GM21381 (cell line): ENCODE measurements at regions not wholly inside any gene's neighbourhood (a gene's known extent, or its start where the extent isn't known, plus 50 kb on each side); places are given as distances from the start of the nearest gene placed in this dataset.
"Not testable (repeated sequence)": the region's sequence is repeated elsewhere in the genome, so short reads cannot be mapped to it uniquely, and the experiment has no call there.

Experiments
- ATAC-seq: cut with Tn5 transposase; IDR thresholded peaks from one replicate; pipeline ENCODE4 v1.9.1; 2021; ENCODE audit warnings: mild to moderate bottlenecking, moderate library complexity; ENCODE audit not compliant: unreplicated experiment

GRCh38 chr3:104291437-104291851, 1075.3 kb upstream of the ALCAM start:
- peak; percentile 74 for ATAC-seq

GRCh38 chr3:104291878-104292277, 1074.8 kb upstream of the ALCAM start:
- ATAC-seq = peak; percentile 25

GRCh38 chr3:104297617-104298016, 1069.1 kb upstream of the ALCAM start:
- no peak for ATAC-seq

GRCh38 chr3:104298662-104299061, 1068.0 kb upstream of the ALCAM start:
- ATAC-seq = no peak

- no peak for ATAC-seq
Observed at GRCh38 chr3:104316118-104316517, 1050.6 kb upstream of the ALCAM start.

GRCh38 chr3:104323226-104323625, 1043.5 kb upstream of the ALCAM start:
- no peak for ATAC-seq

- no peak for ATAC-seq
Observed at GRCh38 chr3:104347291-104347690, 1019.4 kb upstream of the ALCAM start.

- no peak for ATAC-seq
Observed at GRCh38 chr3:104349836-104350235, 1016.9 kb upstream of the ALCAM start.

GRCh38 chr3:104353951-104354350, 1012.8 kb upstream of the ALCAM start:
- ATAC-seq = no peak

GRCh38 chr3:104359546-104359945, 1007.2 kb upstream of the ALCAM start:
- ATAC-seq = no peak

GRCh38 chr3:104360038-104360437, 1006.7 kb upstream of the ALCAM start:
- no peak for ATAC-seq

GRCh38 chr3:104361748-104362147, 1005.0 kb upstream of the ALCAM start:
- ATAC-seq = not testable (repeated sequence)

GRCh38 chr3:104362319-104362718, 1004.4 kb upstream of the ALCAM start:
- no peak for ATAC-seq

- ATAC-seq = no peak
Observed at GRCh38 chr3:104367000-104367399, 999.7 kb upstream of the ALCAM start.

- no peak for ATAC-seq
Observed at GRCh38 chr3:104368760-104369159, 997.9 kb upstream of the ALCAM start.

- no peak for ATAC-seq
Observed at GRCh38 chr3:104385421-104385820, 981.3 kb upstream of the ALCAM start.

- ATAC-seq = no peak
Observed at GRCh38 chr3:104388619-104389018, 978.1 kb upstream of the ALCAM start.

- ATAC-seq = no peak
Observed at GRCh38 chr3:104392327-104392726, 974.4 kb upstream of the ALCAM start.

GRCh38 chr3:104396974-104397669, 969.6 kb upstream of the ALCAM start:
- ATAC-seq = no peak

GRCh38 chr3:104397713-104398112, 969.0 kb upstream of the ALCAM start:
- ATAC-seq = no peak

- no peak for ATAC-seq
Observed at GRCh38 chr3:104402902-104403301, 963.8 kb upstream of the ALCAM start.

- no peak for ATAC-seq
Observed at GRCh38 chr3:104411757-104412156, 955.0 kb upstream of the ALCAM start.
